Ovary (tissue), 7 donors: ENCODE measurements at regions not wholly inside any gene's neighbourhood (a gene's known extent, or its start where the extent isn't known, plus 50 kb on each side); places are given as distances from the start of the nearest gene placed in this dataset.

Experiments used
- DNase-seq, 5 donors: peaks; one replicate each; pipeline ENCODE4 v3.0.0-alpha.2; 2019 to 2020
- H3K27ac ChIP-seq, 2 donors: fragments of 200-600 bp; one replicate each; pipeline versions ENCODE4 v1.5.1 to v1.8.0; 2019 to 2022
- H3K27me3 ChIP-seq: fragments of 200-600 bp; one replicate; pipeline ENCODE4 v1.8.0; 2022
- H3K36me3 ChIP-seq: fragments of 200-600 bp; sonication (generic); one replicate; pipeline ENCODE4 v1.5.1; 2019
- H3K4me1 ChIP-seq: one replicate; pipeline ENCODE4 v1.8.1; 2013; ENCODE audit warnings: mild to moderate bottlenecking, moderate library complexity; ENCODE audit not compliant: insufficient read depth
- H3K4me3 ChIP-seq: fragments of 200-600 bp; sonication (generic); one replicate; pipeline ENCODE4 v1.5.1; 2017
- H3K9me3 ChIP-seq, 2 donors: fragments of 200-600 bp in 1 of 2; sonication (generic) in 1 of 2; one replicate each; pipeline versions ENCODE4 v1.5.1 to v1.8.1; 2013 to 2019; ENCODE audit warnings: mild to moderate bottlenecking in 1 of 2, moderate library complexity in 1 of 2
- EP300 ChIP-seq: sonication (generic); formaldehyde crosslinking; IDR thresholded peaks from one replicate; pipeline ENCODE4 v1.6.1; 2017; ENCODE audit warnings: antibody characterized with exemption
- POLR2A ChIP-seq: fragments of 450-650 bp; IDR thresholded peaks from one replicate; pipeline ENCODE4 v1.6.1; 2017; ENCODE audit warnings: antibody characterized with exemption, mild to moderate bottlenecking, moderate library complexity
- WGBS, 3 donors: extraction: QIAGEN DNeasy Blood & Tissue Kit in 1 of 3; methylation state at CpG; one replicate each; pipeline versions ENCODE4 v1.1.5 to v1.1.7; 2013 to 2017; 5-methylcytosine and 5-hydroxymethylcytosine counted together
- intact Hi-C, 4 donors: fragments of 100-400 bp; cut with DNase I; formaldehyde crosslinking; loops; one replicate each; pipeline versions ENCODE4 v1.11.0 to v1.15.1; 2022 to 2023
- TF ChIP-seq, protein P1 (sequence below), 3 donors: fragments of 450-650 bp in 2 of 3; fragments of 200-600 bp in 1 of 3; IDR thresholded peaks; one replicate each; pipeline versions ENCODE4 v1.5.1 to v1.8.0; 2016 to 2022; ENCODE audit warnings: antibody characterized with exemption in 3 of 3, mild to moderate bottlenecking in 1 of 3
- donor health status: DM: no; HTN: no; CAD: no; lungs with moderate emphysema.
- donor health status: DM: no; HTN: no; CAD: no.
- donor health status: Bipolar disorder and iron deficiency.
- donor health status: DM: no; HTN: no; CAD: no.
- donor health status: DM: yes; HTN: yes; CAD: no.

DNA sequence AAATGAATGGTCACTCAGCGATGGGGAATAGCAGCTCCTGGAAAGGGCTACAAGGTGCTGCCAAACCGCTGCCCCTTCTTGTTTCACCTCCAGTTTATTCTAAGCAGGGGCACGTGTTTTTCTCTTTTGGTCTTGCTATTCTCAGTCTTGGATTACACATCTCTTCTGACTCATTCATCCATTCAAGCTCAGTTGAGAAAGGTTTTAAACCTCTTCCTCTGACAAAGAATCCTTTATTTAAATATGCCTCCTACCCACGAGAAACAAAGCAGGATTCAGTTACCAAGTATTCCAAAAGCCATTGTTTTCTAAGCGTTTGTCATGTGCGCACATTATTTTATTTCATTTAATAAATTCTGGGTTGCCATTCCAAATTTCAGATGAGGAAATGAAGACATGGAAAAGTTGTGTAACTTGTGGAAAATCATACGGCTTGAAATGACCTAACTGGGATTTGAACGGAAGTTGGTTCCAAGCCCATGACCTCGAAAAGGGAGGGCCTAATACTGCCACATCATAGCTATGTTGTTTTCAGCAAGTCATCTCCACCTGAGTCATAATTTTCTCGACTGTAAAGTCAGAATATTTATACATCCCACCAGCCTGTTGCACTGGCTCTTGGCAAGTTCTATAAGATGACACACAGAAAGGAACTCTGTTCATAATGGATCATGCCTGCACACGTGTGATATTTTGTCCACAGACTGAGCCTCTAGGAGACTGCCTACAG lies 292.0 kb upstream of the SLCO3A1 start:
- Histone ChIP-seq H3K4me1 (peaks cover 1% of the 10 kb centered on the region), H3K27me3 (no peaks in the 10 kb centered on the region), H3K9me3 (no peaks in the 10 kb centered on the region), H3K4me3 (no peak overlapping the region), H3K27ac (no peak overlapping the region), H3K36me3 (no peaks in the 10 kb centered on the region)
- intact Hi-C loops = no loop called here
- no peak for TF ChIP-seq POLR2A
- no peak for TF ChIP-seq EP300
- TF ChIP-seq, protein P1, sequence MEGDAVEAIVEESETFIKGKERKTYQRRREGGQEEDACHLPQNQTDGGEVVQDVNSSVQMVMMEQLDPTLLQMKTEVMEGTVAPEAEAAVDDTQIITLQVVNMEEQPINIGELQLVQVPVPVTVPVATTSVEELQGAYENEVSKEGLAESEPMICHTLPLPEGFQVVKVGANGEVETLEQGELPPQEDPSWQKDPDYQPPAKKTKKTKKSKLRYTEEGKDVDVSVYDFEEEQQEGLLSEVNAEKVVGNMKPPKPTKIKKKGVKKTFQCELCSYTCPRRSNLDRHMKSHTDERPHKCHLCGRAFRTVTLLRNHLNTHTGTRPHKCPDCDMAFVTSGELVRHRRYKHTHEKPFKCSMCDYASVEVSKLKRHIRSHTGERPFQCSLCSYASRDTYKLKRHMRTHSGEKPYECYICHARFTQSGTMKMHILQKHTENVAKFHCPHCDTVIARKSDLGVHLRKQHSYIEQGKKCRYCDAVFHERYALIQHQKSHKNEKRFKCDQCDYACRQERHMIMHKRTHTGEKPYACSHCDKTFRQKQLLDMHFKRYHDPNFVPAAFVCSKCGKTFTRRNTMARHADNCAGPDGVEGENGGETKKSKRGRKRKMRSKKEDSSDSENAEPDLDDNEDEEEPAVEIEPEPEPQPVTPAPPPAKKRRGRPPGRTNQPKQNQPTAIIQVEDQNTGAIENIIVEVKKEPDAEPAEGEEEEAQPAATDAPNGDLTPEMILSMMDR (IDR thresholded peaks at IDR 0.05) = no peak
- DNase-seq = no peak
- WGBS, 3 donors = 38 to 54% (median 39%) methylated on average over 11 of the region's 11 CpGs

DNA sequence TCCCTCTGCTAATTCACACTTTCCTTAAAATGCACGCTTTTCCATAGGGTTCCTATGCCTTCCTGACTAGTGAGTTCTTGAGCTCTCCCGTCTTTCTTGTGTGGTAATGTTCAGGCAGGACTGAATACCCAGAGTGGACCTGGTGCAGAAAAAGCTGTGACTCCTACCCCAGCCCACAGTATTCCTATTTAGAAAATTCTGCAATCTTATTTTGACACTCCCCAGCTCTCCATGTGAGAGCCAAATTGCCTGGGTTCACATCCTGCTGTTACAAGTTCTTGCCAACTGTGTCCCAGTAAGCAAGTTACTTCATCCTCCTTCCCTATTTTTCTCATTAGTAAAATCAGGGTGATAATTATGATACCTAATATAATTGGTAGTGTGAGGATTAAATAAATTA lies 290.8 kb upstream of the SLCO3A1 start:
- intact Hi-C loops = no loop called here
- Histone ChIP-seq H3K9me3 (no peaks in the 10 kb centered on the region), H3K36me3 (no peaks in the 10 kb centered on the region), H3K27ac (no peak overlapping the region), H3K27me3 (no peaks in the 10 kb centered on the region), H3K4me1 (peaks cover 1% of the 10 kb centered on the region), H3K4me3 (no peak overlapping the region)
- TF ChIP-seq EP300 = no peak
- DNase-seq = no peak
- WGBS, 3 donors = 72 to 75% (median 73%) methylated on average over 2 of the region's 2 CpGs

DNA sequence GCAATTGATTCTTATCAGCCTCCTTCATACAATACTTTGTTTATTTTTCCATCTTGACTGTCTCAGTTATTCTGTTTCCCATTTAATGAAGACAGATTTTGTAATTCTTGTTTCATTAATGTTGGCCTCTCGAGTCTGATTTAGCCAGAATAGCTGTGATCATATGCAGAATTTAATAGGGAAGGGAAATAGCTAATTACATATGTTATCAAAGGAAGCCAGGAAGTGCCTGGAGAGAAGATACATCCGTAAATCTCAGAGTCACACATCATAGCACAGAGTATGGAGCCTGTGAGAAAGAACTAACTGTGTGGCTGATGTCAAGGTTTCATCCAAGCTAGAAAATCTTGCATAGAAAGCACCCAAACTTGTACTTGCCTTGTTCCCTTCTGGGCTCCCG lies 288.9 kb upstream of the SLCO3A1 start:
- Histone ChIP-seq H3K4me3 (no peak overlapping the region), H3K9me3 (no peaks in the 10 kb centered on the region), H3K27me3 (no peaks in the 10 kb centered on the region), H3K4me1 (peaks cover 1% of the 10 kb centered on the region), H3K27ac (no peak overlapping the region), H3K36me3 (no peaks in the 10 kb centered on the region)
- no peak for DNase-seq
- WGBS, 3 donors = 55 to 70% (median 68%) methylated on average over 3 of the region's 3 CpGs
- intact Hi-C loops = no loop called here
- TF ChIP-seq POLR2A (no peak), EP300 (no peak)
- TF ChIP-seq, protein P1 (IDR thresholded peaks at IDR 0.05) = no peak

DNA sequence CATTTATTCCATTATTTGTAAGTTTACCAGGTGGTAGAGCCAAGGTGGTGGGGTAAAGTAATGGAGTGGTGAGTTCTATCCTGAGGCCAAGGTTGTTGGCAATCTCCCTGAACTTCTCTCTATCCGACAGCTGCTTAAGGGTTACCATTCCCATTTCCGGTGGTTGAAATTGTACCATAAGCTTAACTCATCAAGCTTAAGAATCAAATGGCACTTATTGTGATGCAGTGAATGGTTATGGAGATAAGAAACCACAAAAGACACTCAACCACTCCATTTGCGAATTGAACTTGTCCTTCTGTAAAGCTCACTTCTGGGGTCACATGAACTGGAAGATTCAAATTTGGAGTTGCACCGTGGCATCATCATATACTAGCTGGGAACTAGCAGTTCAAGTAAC lies 287.4 kb upstream of the SLCO3A1 start:
- H3K4me1 ChIP-seq = peaks cover 1% of the 10 kb centered on the region
- intact Hi-C loops = no loop called here
- H3K9me3 ChIP-seq = no peaks in the 10 kb centered on the region
- no peaks in the 10 kb centered on the region for H3K27me3 ChIP-seq
- no peaks in the 10 kb centered on the region for H3K36me3 ChIP-seq
- TF ChIP-seq EP300 = no peak
- TF ChIP-seq, protein P1 (IDR thresholded peaks at IDR 0.05) = no peak
- no peak for TF ChIP-seq POLR2A
- H3K4me3 ChIP-seq = no peak overlapping the region
- no peak overlapping the region for H3K27ac ChIP-seq
- WGBS, 3 donors = 82 to 87% (median 84%) methylated on average over 4 of the region's 4 CpGs
- DNase-seq = no peak

DNA sequence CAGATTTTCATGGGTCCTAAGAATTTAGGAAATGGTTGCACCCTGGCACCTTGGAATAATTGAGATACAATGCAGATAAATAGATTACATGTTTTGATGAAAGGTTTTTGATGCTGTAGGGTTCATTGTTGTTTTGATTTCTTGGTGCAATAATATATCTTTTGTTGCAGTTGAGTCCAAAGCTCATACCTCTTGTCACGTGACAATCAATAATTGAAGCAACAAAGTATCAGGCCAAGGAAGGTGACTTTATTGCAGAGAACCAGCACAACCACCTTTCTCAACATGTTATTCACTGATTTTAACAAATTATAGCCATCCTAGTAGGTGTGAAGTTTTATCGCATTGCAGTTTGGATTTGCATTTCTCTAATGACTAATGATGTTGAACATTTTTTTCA lies 285.5 kb upstream of the SLCO3A1 start:
- no peaks in the 10 kb centered on the region for H3K4me1 ChIP-seq
- intact Hi-C loops = no loop called here
- no peaks in the 10 kb centered on the region for H3K9me3 ChIP-seq
- TF ChIP-seq EP300 (no peak), POLR2A (no peak)
- TF ChIP-seq, protein P1 (IDR thresholded peaks at IDR 0.05) = no peak
- H3K27ac ChIP-seq = no peak overlapping the region
- DNase-seq = no peak
- 80 to 93% (median 83%) methylated on average over 2 of the region's 2 CpGs for WGBS, 3 donors
- no peaks in the 10 kb centered on the region for H3K36me3 ChIP-seq
- H3K27me3 ChIP-seq = no peaks in the 10 kb centered on the region
- H3K4me3 ChIP-seq = no peak overlapping the region
